Chondrocyte (in vitro differentiated cells): ENCODE measurements at regions not wholly inside any gene's neighbourhood (a gene's known extent, or its start where the extent isn't known, plus 50 kb on each side); places are given as distances from the start of the nearest gene placed in this dataset.

ENCODE experiments used
- DNase-seq: peaks from one replicate; pipeline ENCODE4 v3.0.0; 2021; ENCODE audit warnings: mixed read lengths, low spot score
- H3K27ac Mint-ChIP-seq: one replicate; pipeline ENCODE4 v1.8.0; 2021; ENCODE audit warnings: mild to moderate bottlenecking, moderate library complexity, mixed read lengths; ENCODE audit not compliant: unreplicated experiment
- H3K27me3 Mint-ChIP-seq: 2 replicates; pipeline ENCODE4 v1.8.0; 2021; ENCODE audit warnings: low read depth, mixed read lengths
- H3K36me3 Mint-ChIP-seq: 2 replicates; pipeline ENCODE4 v1.8.0; 2021; ENCODE audit warnings: low read depth, mixed read lengths
- H3K4me1 Mint-ChIP-seq: 2 replicates; pipeline ENCODE4 v1.8.0; 2021; ENCODE audit warnings: low read depth, mild to moderate bottlenecking, mixed read lengths
- H3K4me3 Mint-ChIP-seq: one replicate; pipeline ENCODE4 v1.8.0; 2021; ENCODE audit warnings: mild to moderate bottlenecking, moderate library complexity, mixed read lengths; ENCODE audit not compliant: unreplicated experiment
- H3K9me3 Mint-ChIP-seq: 2 replicates; pipeline ENCODE4 v1.8.0; 2021; ENCODE audit warnings: low read depth, mixed read lengths
- CTCF ChIP-seq: fragments of 200-600 bp; sonication (generic); IDR thresholded peaks from 2 replicates; pipeline ENCODE4 v1.5.0; 2021; ENCODE audit warnings: antibody characterized with exemption, mild to moderate bottlenecking, moderate library complexity

- no peak for TF ChIP-seq CTCF
- Mint-ChIP-seq H3K4me1 (peaks cover 60% of the 10 kb centered on the region), H3K27ac (no peak overlapping the region), H3K9me3 (peaks cover 8% of the 10 kb centered on the region), H3K36me3 (peaks cover 3% of the 10 kb centered on the region), H3K4me3 (no peak overlapping the region), H3K27me3 (no peaks in the 10 kb centered on the region)
- no peak for DNase-seq
Measured at GRCh38 chr5:68531970-68532369, 316.4 kb downstream of the PIK3R1 start.

- Mint-ChIP-seq H3K4me1 (peaks cover 60% of the 10 kb centered on the region), H3K36me3 (peaks cover under 1% of the 10 kb centered on the region), H3K27me3 (no peaks in the 10 kb centered on the region), H3K4me3 (no peak overlapping the region), H3K27ac (peak overlapping the region; percentile 14), H3K9me3 (peaks cover 2% of the 10 kb centered on the region)
- TF ChIP-seq CTCF: no peak
- DNase-seq: no peak
Measured at GRCh38 chr5:68533051-68533450, 317.5 kb downstream of the PIK3R1 start.

- no peak for DNase-seq
- Mint-ChIP-seq H3K36me3 (no peaks in the 10 kb centered on the region), H3K27me3 (no peaks in the 10 kb centered on the region), H3K4me1 (peaks cover 60% of the 10 kb centered on the region), H3K27ac (peak overlapping the region; percentile 82), H3K4me3 (no peak overlapping the region), H3K9me3 (no peaks in the 10 kb centered on the region)
- TF ChIP-seq CTCF: no peak
Measured at GRCh38 chr5:68533571-68534084, 318.1 kb downstream of the PIK3R1 start.

- Mint-ChIP-seq H3K36me3 (no peaks in the 10 kb centered on the region), H3K4me1 (peaks cover 53% of the 10 kb centered on the region), H3K27ac (peak overlapping the region; percentile 82), H3K9me3 (no peaks in the 10 kb centered on the region), H3K4me3 (peak overlapping the region; percentile 49), H3K27me3 (no peaks in the 10 kb centered on the region)
- no peak for DNase-seq
- TF ChIP-seq CTCF: no peak
Measured at GRCh38 chr5:68534131-68534940, 318.8 kb downstream of the PIK3R1 start.

GRCh38 chr5:68534956-68535520, 319.5 kb downstream of the PIK3R1 start:
- no peaks in the 10 kb centered on the region for H3K36me3 Mint-ChIP-seq
- peaks cover 49% of the 10 kb centered on the region for H3K4me1 Mint-ChIP-seq
- H3K4me3 Mint-ChIP-seq: no peak overlapping the region
- H3K27me3 Mint-ChIP-seq: no peaks in the 10 kb centered on the region
- no peak for DNase-seq
- peak overlapping the region; percentile 82 for H3K27ac Mint-ChIP-seq
- H3K9me3 Mint-ChIP-seq: no peaks in the 10 kb centered on the region
- no peak for TF ChIP-seq CTCF
